ENCODE measurements at regions not wholly inside any gene's neighbourhood (a gene's known extent, or its start where the extent isn't known, plus 50 kb on each side); places are given as distances from the start of the nearest gene placed in this dataset.
A peak's percentile ranks its signal among the peaks of the same experiment; 100 is the strongest.

- TF ChIP-seq CTCF (conservative IDR thresholded peaks at IDR 0.05) (peak; percentile 80), EZH2 (IDR thresholded peaks at IDR 0.05; ENCODE audit: low read depth) (no peak)
These were observed 53.1 kb upstream of the COBL start for GRCh38 chr7:51369746-51370145.
